Kidney epithelial cell (primary cell): ENCODE measurements at regions not wholly inside any gene's neighbourhood (a gene's known extent, or its start where the extent isn't known, plus 50 kb on each side); places are given as distances from the start of the nearest gene placed in this dataset.
"Not testable (repeated sequence)": the region's sequence is repeated elsewhere in the genome, so short reads cannot be mapped to it uniquely, and the experiment has no call there.

Source experiments
- DNase-seq: peaks from one replicate; pipeline ENCODE4 v3.0.0-alpha.2; 2010; ENCODE audit warnings: low read depth
- H3K27me3 ChIP-seq: 2 replicates; pipeline ENCODE4 v1.6.0; 2011; ENCODE audit warnings: low read length; ENCODE audit not compliant: control insufficient read depth, insufficient read depth
- H3K36me3 ChIP-seq: 2 replicates; pipeline ENCODE4 v1.5.1; 2011; ENCODE audit warnings: low read length; ENCODE audit not compliant: control insufficient read depth, insufficient read depth
- H3K4me3 ChIP-seq: 2 replicates; pipeline ENCODE4 v1.5.1; 2011; ENCODE audit warnings: low read depth, mild to moderate bottlenecking, control low read depth, low read length
- CTCF ChIP-seq: IDR thresholded peaks from 2 replicates; pipeline ENCODE4 v1.5.1; 2011; ENCODE audit warnings: mild to moderate bottlenecking, moderate library complexity, low read length, control low read depth, inconsistent platforms; ENCODE audit not compliant: insufficient read depth, poor library complexity, severe bottlenecking

DNA sequence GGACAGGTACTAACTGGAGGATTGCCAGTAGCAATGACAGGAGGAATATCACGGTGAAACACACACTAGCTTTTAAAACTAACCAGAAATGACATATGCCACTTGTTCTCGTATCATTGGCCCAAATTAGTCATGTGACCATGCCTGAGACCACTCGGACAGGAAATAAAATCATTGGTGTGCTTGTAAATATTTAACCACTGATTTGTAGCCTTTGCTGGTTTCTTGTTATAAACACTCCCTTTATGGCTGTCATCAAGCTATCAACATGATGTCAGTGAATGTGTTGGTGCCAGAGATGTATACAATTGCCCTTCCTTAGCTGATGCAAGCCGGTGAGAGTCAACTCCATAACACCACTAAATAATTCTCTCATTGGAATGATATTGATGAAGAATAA lies 123.7 kb upstream of the ANKH start:
- no peak for TF ChIP-seq CTCF
- Histone ChIP-seq H3K4me3 (no peak overlapping the region), H3K27me3 (no peaks in the 10 kb centered on the region), H3K36me3 (no peaks in the 10 kb centered on the region)
- DNase-seq: no peak

DNA sequence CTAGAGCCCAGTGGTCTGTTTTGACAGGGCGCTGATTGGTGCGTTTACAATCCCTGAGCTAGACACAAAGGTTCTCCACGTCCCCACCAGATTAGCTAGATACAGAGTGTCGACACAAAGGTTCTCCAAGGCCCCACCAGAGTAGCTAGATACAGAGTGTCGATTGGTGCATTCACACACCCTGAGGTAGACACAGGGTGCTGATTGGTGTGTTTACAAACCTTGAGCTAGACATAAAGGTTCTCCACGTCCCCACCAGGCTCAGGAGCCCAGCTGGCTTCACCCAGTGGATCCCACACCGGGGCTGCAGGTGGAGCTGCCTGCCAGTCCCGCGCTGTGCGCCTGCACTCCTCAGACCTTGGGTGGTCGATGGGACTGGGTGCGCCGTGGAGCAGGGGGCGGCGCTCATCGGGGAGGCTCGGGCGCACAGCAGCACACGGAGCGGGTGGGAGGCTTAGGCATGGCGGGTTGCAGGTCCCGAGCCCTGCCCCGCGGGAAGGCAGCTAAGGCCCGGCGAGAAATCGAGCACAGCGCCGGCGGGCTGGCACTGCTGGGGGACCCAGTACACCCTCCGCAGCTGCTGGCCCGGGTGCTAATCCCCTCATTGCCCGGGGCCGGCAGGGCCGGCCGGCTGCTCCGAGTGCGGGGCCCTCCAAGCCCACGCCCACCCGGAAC lies 122.0 kb upstream of the ANKH start:
- not testable (repeated sequence) for H3K27me3 ChIP-seq, H3K36me3 ChIP-seq, DNase-seq, H3K4me3 ChIP-seq

DNA sequence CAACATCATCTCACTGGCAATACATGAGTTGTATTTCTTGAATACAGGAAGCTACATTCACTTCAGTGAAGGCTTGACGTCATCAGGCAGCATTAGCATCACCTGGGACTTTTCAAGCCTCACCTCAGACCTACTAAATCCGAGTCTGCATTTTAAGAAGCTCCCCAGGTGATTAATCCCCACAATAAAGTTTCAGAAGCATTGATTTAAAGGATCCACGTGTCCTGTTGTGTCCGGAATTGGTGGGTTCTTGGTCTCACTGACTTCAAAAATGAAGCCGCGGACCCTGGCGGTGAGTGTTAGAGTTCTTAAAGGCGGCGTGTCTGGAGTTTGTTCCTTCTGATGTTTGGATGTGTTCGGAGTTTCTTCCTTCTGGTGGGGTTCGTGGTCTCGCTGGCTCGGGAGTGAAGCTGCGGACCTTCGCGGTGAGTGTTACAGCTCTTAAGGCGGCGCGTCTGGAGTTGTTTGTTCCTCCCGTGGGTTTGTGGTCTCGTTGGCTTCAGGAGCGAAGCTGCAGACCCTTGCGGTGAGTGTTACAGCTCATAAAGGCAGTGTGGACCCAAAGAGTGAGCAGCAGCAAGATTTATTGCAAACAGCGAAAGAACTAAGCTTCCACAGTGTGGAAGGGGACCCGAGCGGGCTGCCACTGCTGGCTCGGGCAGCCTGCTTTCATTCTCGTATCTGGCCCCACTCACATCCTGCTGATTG lies 121.3 kb upstream of the ANKH start:
- not testable (repeated sequence) for H3K4me3 ChIP-seq, H3K36me3 ChIP-seq, DNase-seq, H3K27me3 ChIP-seq

GRCh38 chr5:14988223-14988622 lies 116.6 kb upstream of the ANKH start:
- Histone ChIP-seq H3K36me3 (no peaks in the 10 kb centered on the region), H3K27me3 (no peaks in the 10 kb centered on the region), H3K4me3 (no peak overlapping the region)
- DNase-seq: no peak
- TF ChIP-seq CTCF: no peak

- DNase-seq: no peak
- no peak for TF ChIP-seq CTCF
- Histone ChIP-seq H3K4me3 (no peak overlapping the region), H3K27me3 (no peaks in the 10 kb centered on the region), H3K36me3 (no peaks in the 10 kb centered on the region)
Observed at GRCh38 chr5:14986413-14986812, 114.8 kb upstream of the ANKH start.

DNA sequence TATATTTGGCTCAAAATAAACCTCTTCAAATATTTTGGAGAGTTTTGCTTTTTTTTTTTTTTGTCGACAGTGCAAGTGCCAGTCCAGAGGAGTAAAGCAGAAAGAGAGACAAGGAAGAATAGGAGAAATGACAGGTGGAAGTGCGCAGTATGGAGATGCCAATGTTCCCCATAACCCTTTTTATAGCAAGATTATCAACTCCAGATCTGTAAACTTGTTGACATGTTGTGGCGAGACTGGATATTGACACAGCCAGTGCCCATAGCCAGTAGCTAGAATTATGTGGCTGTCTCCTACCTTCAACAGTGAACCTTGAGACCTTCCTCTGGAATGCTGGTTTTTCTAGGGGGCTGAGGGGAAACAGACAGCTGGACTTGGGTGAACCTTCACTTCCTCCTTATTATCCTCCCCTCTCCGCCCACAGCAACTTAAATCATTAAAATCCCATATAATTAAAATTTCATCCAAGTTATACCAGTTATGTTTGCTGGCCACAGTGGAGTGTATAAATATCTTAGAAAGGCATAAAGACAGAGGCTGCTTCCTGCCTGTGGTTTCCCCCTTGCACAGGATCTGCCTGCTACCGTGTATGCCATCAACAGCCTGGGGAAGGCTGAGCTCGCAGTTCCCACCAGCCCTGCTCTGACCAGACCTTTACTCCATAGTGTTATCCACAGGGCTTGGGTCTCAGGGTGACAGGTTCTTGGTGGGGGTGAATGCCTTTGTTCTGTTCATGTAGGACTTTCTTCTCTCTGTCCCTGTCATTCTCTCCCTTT lies 112.3 kb upstream of the ANKH start:
- Histone ChIP-seq H3K4me3 (no peak overlapping the region), H3K27me3 (no peaks in the 10 kb centered on the region), H3K36me3 (no peaks in the 10 kb centered on the region)
- TF ChIP-seq CTCF: no peak
- DNase-seq: no peak
